HCT116 (cell line): ENCODE measurements at regions not wholly inside any gene's neighbourhood (a gene's known extent, or its start where the extent isn't known, plus 50 kb on each side); places are given as distances from the start of the nearest gene placed in this dataset.

ENCODE experiments used
- FOSL1 ChIP-seq: IDR thresholded peaks from 2 replicates; pipeline ENCODE4 v1.6.1; 2012; ENCODE audit warnings: low read depth
- POLR2A ChIP-seq: IDR thresholded peaks from 2 replicates; pipeline ENCODE4 v1.7.0; 2011; ENCODE audit warnings: borderline replicate concordance; ENCODE audit not compliant: insufficient read depth, insufficient read length; ENCODE audit errors: extremely low read depth
- TF ChIP-seq, protein P1 (sequence below), 3 experiments: fragments of 200-600 bp in 1 of 3; sonication (generic) in 1 of 3; IDR thresholded peaks in 2 of 3; conservative IDR thresholded peaks in 1 of 3; 2 replicates each; pipeline ENCODE4 v1.5.1; 2012 to 2017; ENCODE audit warnings: low read depth in 2 of 3, low read length in 2 of 3, antibody characterized with exemption in 1 of 3, borderline replicate concordance in 1 of 3, control low read depth in 1 of 3, mild to moderate bottlenecking in 1 of 3, mixed read lengths in 1 of 3, mixed run types in 1 of 3, moderate library complexity in 1 of 3; ENCODE audit not compliant: insufficient read depth in 1 of 3

GRCh38 chr5:124919747-124920525, 173.5 kb upstream of the ZNF608 start:
- TF ChIP-seq, protein P1, sequence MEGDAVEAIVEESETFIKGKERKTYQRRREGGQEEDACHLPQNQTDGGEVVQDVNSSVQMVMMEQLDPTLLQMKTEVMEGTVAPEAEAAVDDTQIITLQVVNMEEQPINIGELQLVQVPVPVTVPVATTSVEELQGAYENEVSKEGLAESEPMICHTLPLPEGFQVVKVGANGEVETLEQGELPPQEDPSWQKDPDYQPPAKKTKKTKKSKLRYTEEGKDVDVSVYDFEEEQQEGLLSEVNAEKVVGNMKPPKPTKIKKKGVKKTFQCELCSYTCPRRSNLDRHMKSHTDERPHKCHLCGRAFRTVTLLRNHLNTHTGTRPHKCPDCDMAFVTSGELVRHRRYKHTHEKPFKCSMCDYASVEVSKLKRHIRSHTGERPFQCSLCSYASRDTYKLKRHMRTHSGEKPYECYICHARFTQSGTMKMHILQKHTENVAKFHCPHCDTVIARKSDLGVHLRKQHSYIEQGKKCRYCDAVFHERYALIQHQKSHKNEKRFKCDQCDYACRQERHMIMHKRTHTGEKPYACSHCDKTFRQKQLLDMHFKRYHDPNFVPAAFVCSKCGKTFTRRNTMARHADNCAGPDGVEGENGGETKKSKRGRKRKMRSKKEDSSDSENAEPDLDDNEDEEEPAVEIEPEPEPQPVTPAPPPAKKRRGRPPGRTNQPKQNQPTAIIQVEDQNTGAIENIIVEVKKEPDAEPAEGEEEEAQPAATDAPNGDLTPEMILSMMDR (IDR thresholded peaks at IDR 0.05 in 2 of 3, conservative IDR thresholded peaks at IDR 0.05 in 1 of 3; ENCODE audit: borderline replicate concordance in 1 of 3, insufficient read depth in 1 of 3, low read depth in 2 of 3, low read length in 2 of 3) = no peak
- TF ChIP-seq POLR2A (no peak), FOSL1 (no peak)
